Smooth muscle cell (in vitro differentiated cells): ENCODE measurements at regions not wholly inside any gene's neighbourhood (a gene's known extent, or its start where the extent isn't known, plus 50 kb on each side); places are given as distances from the start of the nearest gene placed in this dataset.

ENCODE experiments used
- DNase-seq: peaks from one replicate; lab custom pipeline; 2025; ENCODE audit not compliant: unreplicated experiment; lab: John Stamatoyannopoulos, UW
- H2AFZ ChIP-seq: fragments of 200-600 bp; sonication (generic); 2 replicates; pipeline ENCODE4 v1.6.0; 2016; ENCODE audit warnings: antibody characterized with exemption, low read depth, mild to moderate bottlenecking
- H3F3A ChIP-seq: fragments of 200-600 bp; sonication (generic); 2 replicates; pipeline ENCODE4 v1.6.0; 2017; ENCODE audit warnings: antibody characterized with exemption, low read depth
- H3K27ac ChIP-seq: fragments of 200-600 bp; sonication (generic); 2 replicates; pipeline ENCODE4 v1.5.1; 2016; ENCODE audit warnings: low read depth, mild to moderate bottlenecking
- H3K27me3 ChIP-seq: fragments of 200-600 bp; sonication (generic); 2 replicates; pipeline ENCODE4 v1.6.1; 2016; ENCODE audit warnings: low read depth, mild to moderate bottlenecking
- H3K36me3 ChIP-seq: fragments of 200-600 bp; sonication (generic); 2 replicates; pipeline ENCODE4 v1.5.1; 2016; ENCODE audit warnings: low read depth
- H3K4me1 ChIP-seq: fragments of 200-600 bp; sonication (generic); 2 replicates; pipeline ENCODE4 v1.5.1; 2016; ENCODE audit warnings: low read depth
- H3K4me2 ChIP-seq: fragments of 200-600 bp; sonication (generic); 2 replicates; pipeline ENCODE4 v1.6.0; 2016; ENCODE audit warnings: mild to moderate bottlenecking
- H3K4me3 ChIP-seq: fragments of 200-600 bp; sonication (generic); 2 replicates; pipeline ENCODE4 v1.5.1; 2016; ENCODE audit warnings: mild to moderate bottlenecking
- H3K79me2 ChIP-seq: fragments of 200-600 bp; sonication (generic); 2 replicates; pipeline ENCODE4 v1.6.0; 2016; ENCODE audit warnings: low read depth, mild to moderate bottlenecking
- H3K9ac ChIP-seq: fragments of 200-600 bp; sonication (generic); 2 replicates; pipeline ENCODE4 v1.6.0; 2016; ENCODE audit warnings: low read depth
- H3K9me3 ChIP-seq: fragments of 200-600 bp; sonication (generic); replicated peaks from 2 replicates; pipeline ENCODE4 v1.5.1; 2016; ENCODE audit warnings: low read depth
- H4K20me1 ChIP-seq: fragments of 200-600 bp; sonication (generic); 2 replicates; pipeline ENCODE4 v1.6.0; 2016; ENCODE audit warnings: low read depth
- CTCF ChIP-seq: fragments of 200-600 bp; sonication (generic); IDR thresholded peaks from 2 replicates; pipeline ENCODE4 v1.5.1; 2017; ENCODE audit warnings: borderline replicate concordance, mild to moderate bottlenecking, antibody characterized with exemption; ENCODE audit not compliant: insufficient read depth, poor library complexity, severe bottlenecking
- WGBS: methylation state at CpG from one replicate; pipeline ENCODE4 v1.1.7; 2016; ENCODE audit warnings: low lambda C conversion rate; 5-methylcytosine and 5-hydroxymethylcytosine counted together

- Histone ChIP-seq H3K27ac (no peak overlapping the region), H3K9me3 (no peaks in the 10 kb centered on the region), H3F3A (no peaks in the 10 kb centered on the region), H3K27me3 (peaks cover 25% of the 10 kb centered on the region), H3K79me2 (no peaks in the 10 kb centered on the region), H3K4me3 (no peak overlapping the region), H2AFZ (no peak overlapping the region), H3K4me2 (no peak overlapping the region), H3K36me3 (no peaks in the 10 kb centered on the region), H3K9ac (no peak overlapping the region), H3K4me1 (no peaks in the 10 kb centered on the region), H4K20me1 (no peaks in the 10 kb centered on the region)
- TF ChIP-seq CTCF: no peak
- DNase-seq: no peak
- 89% methylated on average over 1 of the region's 1 CpG for WGBS
Observed at GRCh38 chr15:97755726-97756125, 204.8 kb upstream of the ARRDC4 start.

GRCh38 chr15:97759363-97759762 lies 201.1 kb upstream of the ARRDC4 start:
- Histone ChIP-seq H3K9ac (no peak overlapping the region), H3K36me3 (no peaks in the 10 kb centered on the region), H3K4me2 (peak overlapping the region; percentile 54), H3K27me3 (peaks cover 25% of the 10 kb centered on the region), H3K4me3 (no peak overlapping the region), H3K4me1 (no peaks in the 10 kb centered on the region), H3K79me2 (no peaks in the 10 kb centered on the region), H2AFZ (no peak overlapping the region), H3K9me3 (no peaks in the 10 kb centered on the region), H3F3A (no peaks in the 10 kb centered on the region), H3K27ac (no peak overlapping the region), H4K20me1 (no peaks in the 10 kb centered on the region)
- no peak for DNase-seq
- no peak for TF ChIP-seq CTCF
- 68% methylated on average over 3 of the region's 3 CpGs for WGBS

GRCh38 chr15:97761110-97761509 lies 199.4 kb upstream of the ARRDC4 start:
- Histone ChIP-seq H3K4me3 (no peak overlapping the region), H3F3A (no peaks in the 10 kb centered on the region), H3K9ac (no peak overlapping the region), H3K4me1 (no peaks in the 10 kb centered on the region), H2AFZ (no peak overlapping the region), H3K4me2 (no peak overlapping the region), H3K36me3 (no peaks in the 10 kb centered on the region), H3K27ac (no peak overlapping the region), H3K27me3 (peaks cover 25% of the 10 kb centered on the region), H3K79me2 (no peaks in the 10 kb centered on the region), H4K20me1 (no peaks in the 10 kb centered on the region), H3K9me3 (no peaks in the 10 kb centered on the region)
- WGBS: 67% methylated on average over 5 of the region's 5 CpGs
- TF ChIP-seq CTCF: no peak
- no peak for DNase-seq

GRCh38 chr15:97783240-97783639 lies 177.3 kb upstream of the ARRDC4 start:
- TF ChIP-seq CTCF: no peak

More at GRCh38 chr15:97783240-97783639, 177.3 kb upstream of the ARRDC4 start:
- H3F3A ChIP-seq: no peaks in the 10 kb centered on the region
- H3K4me2 ChIP-seq: no peak overlapping the region
- no peak overlapping the region for H3K27ac ChIP-seq
- H3K9ac ChIP-seq: no peak overlapping the region
- H3K79me2 ChIP-seq: no peaks in the 10 kb centered on the region
- H3K4me3 ChIP-seq: no peak overlapping the region
- no peaks in the 10 kb centered on the region for H3K4me1 ChIP-seq
- 92% methylated on average over 4 of the region's 4 CpGs for WGBS
- no peaks in the 10 kb centered on the region for H3K27me3 ChIP-seq
- H3K9me3 ChIP-seq: no peaks in the 10 kb centered on the region
- DNase-seq: no peak
- no peak overlapping the region for H2AFZ ChIP-seq
- no peaks in the 10 kb centered on the region for H3K36me3 ChIP-seq
- no peaks in the 10 kb centered on the region for H4K20me1 ChIP-seq
